Spleen (tissue), 11 donors: ENCODE measurements at regions not wholly inside any gene's neighbourhood (a gene's known extent, or its start where the extent isn't known, plus 50 kb on each side); places are given as distances from the start of the nearest gene placed in this dataset.

ENCODE experiments used
- DNase-seq: peaks from one replicate; pipeline ENCODE4 v3.0.0-alpha.2; 2020
- H3K27ac ChIP-seq, 8 donors: fragments of 200-600 bp; sonication (generic) in 7 of 8; 1 replicate in 4 of 8; 2 replicates in 4 of 8; pipeline versions ENCODE4 v1.5.0 to v1.8.0; 2016 to 2021; ENCODE audit warnings: inconsistent platforms in 4 of 8, mild to moderate bottlenecking in 4 of 8, moderate library complexity in 1 of 8
- H3K27me3 ChIP-seq, 7 donors: fragments of 200-600 bp; sonication (generic) in 6 of 7; replicated peaks in 1 of 7; 1 replicate in 4 of 7; 2 replicates in 3 of 7; pipeline versions ENCODE4 v1.5.0 to v1.8.0; 2016 to 2021; ENCODE audit warnings: inconsistent platforms in 3 of 7, mild to moderate bottlenecking in 1 of 7
- H3K36me3 ChIP-seq, 6 donors: fragments of 200-600 bp; sonication (generic) in 5 of 6; 1 replicate in 4 of 6; 2 replicates in 2 of 6; pipeline versions ENCODE4 v1.5.0 to v1.8.0; 2016 to 2021; ENCODE audit warnings: inconsistent platforms in 2 of 6
- H3K4me1 ChIP-seq, 6 donors: fragments of 200-600 bp; sonication (generic) in 5 of 6; 1 replicate in 3 of 6; 2 replicates in 3 of 6; pipeline versions ENCODE4 v1.5.0 to v1.8.0; 2016 to 2021; ENCODE audit warnings: inconsistent platforms in 3 of 6
- H3K4me3 ChIP-seq, 8 donors: fragments of 200-600 bp; sonication (generic) in 7 of 8; 1 replicate in 4 of 8; 2 replicates in 4 of 8; pipeline versions ENCODE4 v1.5.0 to v1.8.0; 2016 to 2021; ENCODE audit warnings: inconsistent platforms in 4 of 8, mild to moderate bottlenecking in 4 of 8, moderate library complexity in 2 of 8
- H3K9me3 ChIP-seq, 8 donors: fragments of 200-600 bp; sonication (generic) in 7 of 8; 1 replicate in 4 of 8; 2 replicates in 4 of 8; pipeline versions ENCODE4 v1.5.0 to v1.8.0; 2016 to 2021; ENCODE audit warnings: inconsistent platforms in 4 of 8
- CTCF ChIP-seq, 11 experiments: fragments of 200-600 bp in 7 of 11; fragments of 450-650 bp in 4 of 11; sonication (generic) in 4 of 11; IDR thresholded peaks in 8 of 11; conservative IDR thresholded peaks in 3 of 11; 1 replicate in 7 of 11; 2 replicates in 4 of 11; pipeline versions ENCODE4 v1.4.0 to v1.8.0; 2016 to 2021; ENCODE audit warnings: antibody characterized with exemption in 11 of 11, inconsistent platforms in 4 of 11, mild to moderate bottlenecking in 1 of 11
- POLR2A ChIP-seq, 3 donors: fragments of 450-650 bp; IDR thresholded peaks; one replicate each; pipeline ENCODE4 v1.5.1; 2017; ENCODE audit warnings: antibody characterized with exemption in 3 of 3, mild to moderate bottlenecking in 1 of 3
- POLR2AphosphoS5 ChIP-seq, 3 donors: sonication (generic); formaldehyde crosslinking; IDR thresholded peaks; one replicate each; pipeline ENCODE4 v1.5.1; 2017; ENCODE audit warnings: antibody characterized with exemption in 3 of 3
- WGBS, 5 donors: extraction: QIAGEN DNeasy Blood & Tissue Kit in 3 of 5; methylation state at CpG; one replicate each; pipeline versions ENCODE4 v1.1.5 to v1.1.7; 2013 to 2018; 5-methylcytosine and 5-hydroxymethylcytosine counted together
- intact Hi-C: fragments of 100-400 bp; cut with DNase I; formaldehyde crosslinking; loops from one replicate; pipeline ENCODE4 v1.15.0; 2023; ENCODE audit warnings: low total_unique reads
- donor health status: healthy with polysubstance abuse.
- donor health status: DM: no; HTN: no; CAD: no; lungs with moderate emphysema.
- donor health status: DM: no; HTN: no; CAD: no.
- donor health status: Bipolar disorder and iron deficiency.
- donor health status: healthy.
- donor health status: DM: no; HTN: no; CAD: no.
- donor health status: DM: yes; HTN: yes; CAD: no.

- Histone ChIP-seq H3K27me3 (peaks cover 0 to 6% (median 0%) of the 10 kb centered on the region in 7 donors), H3K27ac (no peak overlapping the region), H3K36me3 (no peaks in the 10 kb centered on the region), H3K4me1 (no peaks in the 10 kb centered on the region), H3K4me3 (no peak overlapping the region), H3K9me3 (peaks cover 0 to 8% (median 0%) of the 10 kb centered on the region in 8 donors)
- intact Hi-C loops: no loop called here
- TF ChIP-seq POLR2A (IDR thresholded peaks at IDR 0.05) (no peak), POLR2AphosphoS5 (IDR thresholded peaks at IDR 0.05) (no peak), CTCF (IDR thresholded peaks at IDR 0.05 in 8 of 11, conservative IDR thresholded peaks at IDR 0.05 in 3 of 11) (no peak)
- no peak for DNase-seq
- 22 to 52% (median 39%) methylated on average over 1 of the region's 1 CpG for WGBS, 5 donors
These were observed 72.2 kb upstream of the NUPR2 start for GRCh38 chr7:56188376-56188775.

- Histone ChIP-seq H3K4me3 (no peak overlapping the region), H3K9me3 (peaks cover 0 to 6% (median 0%) of the 10 kb centered on the region in 8 donors)
These were observed 64.8 kb upstream of the NUPR2 start for GRCh38 chr7:56181010-56181409.

GRCh38 chr7:56175771-56176170, 59.6 kb upstream of the NUPR2 start:
- TF ChIP-seq CTCF (IDR thresholded peaks at IDR 0.05 in 8 of 11, conservative IDR thresholded peaks at IDR 0.05 in 3 of 11) (no peak), POLR2A (IDR thresholded peaks at IDR 0.05) (no peak), POLR2AphosphoS5 (IDR thresholded peaks at IDR 0.05) (no peak)
- intact Hi-C loops: no loop called here
- Histone ChIP-seq H3K36me3 (no peaks in the 10 kb centered on the region), H3K4me3 (peak overlapping the region in 7 of 8 donors; percentile 1 to 64 (median 32)), H3K27me3 (peaks cover 0 to 23% (median 5%) of the 10 kb centered on the region in 7 donors), H3K4me1 (no peaks in the 10 kb centered on the region), H3K9me3 (peaks cover 0 to 18% (median 6%) of the 10 kb centered on the region in 8 donors), H3K27ac (peak overlapping the region in 6 of 8 donors; percentile 14 to 70 (median 54))
- WGBS, 5 donors: 29 to 44% (median 35%) methylated on average over 13 of the region's 13 CpGs
- no peak for DNase-seq

More at GRCh38 chr7:56181010-56181409, 64.8 kb upstream of the NUPR2 start:
- Histone ChIP-seq H3K27me3 (peaks cover 0 to 5% (median 0%) of the 10 kb centered on the region in 7 donors), H3K4me1 (no peaks in the 10 kb centered on the region), H3K27ac (no peak overlapping the region), H3K36me3 (no peaks in the 10 kb centered on the region)
- no peak for DNase-seq
- TF ChIP-seq POLR2AphosphoS5 (IDR thresholded peaks at IDR 0.05): no peak
- no peak for TF ChIP-seq CTCF (IDR thresholded peaks at IDR 0.05 in 8 of 11, conservative IDR thresholded peaks at IDR 0.05 in 3 of 11)
- no peak for TF ChIP-seq POLR2A (IDR thresholded peaks at IDR 0.05)
- intact Hi-C loops: no loop called here
- 77 to 91% (median 84%) methylated on average over 2 of the region's 2 CpGs for WGBS, 5 donors

- DNase-seq: peak; percentile 82
- H3K4me1 ChIP-seq: no peaks in the 10 kb centered on the region
- 14 to 20% (median 16%) methylated on average over 39 to 81 of the region's 81 CpGs for WGBS, 5 donors
- intact Hi-C loops: no loop called here
- H3K36me3 ChIP-seq: no peaks in the 10 kb centered on the region
- peak overlapping the region; percentile 1 to 64 (median 29) for H3K4me3 ChIP-seq
- H3K27me3 ChIP-seq: peaks cover 0 to 23% (median 5%) of the 10 kb centered on the region in 7 donors
- peak; percentile 29 to 73 (median 73) for TF ChIP-seq POLR2AphosphoS5 (IDR thresholded peaks at IDR 0.05)
- no peak for TF ChIP-seq CTCF (IDR thresholded peaks at IDR 0.05 in 8 of 11, conservative IDR thresholded peaks at IDR 0.05 in 3 of 11)
- no peak for TF ChIP-seq POLR2A (IDR thresholded peaks at IDR 0.05)
- peaks cover 0 to 18% (median 6%) of the 10 kb centered on the region in 8 donors for H3K9me3 ChIP-seq
- H3K27ac ChIP-seq: peak overlapping the region in 7 of 8 donors; percentile 8 to 70 (median 48)
These were observed 58.9 kb upstream of the NUPR2 start for GRCh38 chr7:56174875-56175760.
